ENCODE measurements at regions not wholly inside any gene's neighbourhood (a gene's known extent, or its start where the extent isn't known, plus 50 kb on each side); places are given as distances from the start of the nearest gene placed in this dataset.
"Not testable (repeated sequence)": the region's sequence is repeated elsewhere in the genome, so short reads cannot be mapped to it uniquely, and the experiment has no call there.

DNA sequence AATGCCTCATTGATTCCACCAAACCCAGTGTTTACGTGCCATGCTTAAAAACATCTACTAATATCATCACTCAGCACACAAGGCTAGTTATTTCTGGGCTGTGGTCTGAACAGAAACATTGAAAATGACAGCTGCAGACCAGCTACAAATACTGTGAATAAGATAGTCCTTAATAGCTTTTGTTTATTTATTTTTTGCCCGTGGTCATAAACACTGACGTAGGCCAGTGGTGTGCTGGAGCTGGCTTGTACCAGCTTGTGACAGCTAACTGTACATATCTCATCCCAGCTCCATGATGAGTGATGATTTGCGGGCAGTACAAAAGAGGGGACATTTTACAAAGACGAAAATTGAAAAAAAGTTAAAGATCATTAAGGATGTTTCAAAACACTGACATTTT, 1057.0 kb downstream of the EPHA7 start:
- DNase-seq = no peak

DNA sequence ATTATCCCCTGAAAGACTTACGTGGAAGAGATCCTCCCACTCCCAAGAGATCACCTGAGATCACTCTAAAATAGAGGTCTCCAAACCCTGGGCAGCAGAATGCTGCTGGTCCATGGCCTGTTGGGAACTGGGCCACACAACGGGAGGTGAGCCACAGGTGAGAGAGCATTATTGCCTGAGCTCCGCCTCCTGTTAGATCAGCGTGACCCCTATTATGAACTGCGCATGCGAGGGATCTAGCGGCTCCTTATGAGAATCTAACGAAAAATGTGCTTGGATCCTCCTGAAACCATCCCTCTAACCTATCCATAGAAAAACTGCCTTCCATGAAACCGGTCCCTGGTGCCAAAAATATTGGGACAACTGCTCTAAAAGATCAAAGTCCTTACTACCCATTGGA, 1057.4 kb downstream of the EPHA7 start:
- DNase-seq = no peak

DNA sequence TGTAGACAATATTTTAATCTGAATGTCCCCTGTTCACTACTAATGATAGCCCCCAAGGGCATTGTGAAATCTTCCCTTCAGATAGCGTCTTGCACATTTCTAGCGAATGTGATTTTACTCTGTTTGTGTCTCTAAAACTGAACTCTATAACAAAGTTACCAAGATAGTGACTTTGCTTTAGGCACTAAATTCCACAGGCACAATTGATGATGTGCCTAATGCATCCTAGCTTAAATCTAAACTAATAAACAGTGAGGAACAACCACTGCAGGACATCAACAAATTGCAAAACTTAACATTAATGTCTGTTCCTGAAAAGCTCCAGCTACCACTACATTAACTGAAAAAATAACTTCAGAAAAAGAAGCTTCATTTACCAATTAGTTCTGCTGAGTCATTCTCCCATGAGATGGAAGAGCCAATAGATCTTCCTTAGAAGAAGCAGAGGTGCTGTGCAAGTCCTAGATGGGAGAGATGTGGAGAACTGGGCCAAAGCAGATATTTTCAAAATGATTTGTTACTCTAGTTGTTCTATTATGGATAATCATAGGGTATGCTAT, 1065.0 kb downstream of the EPHA7 start:
- no peak for DNase-seq

DNA sequence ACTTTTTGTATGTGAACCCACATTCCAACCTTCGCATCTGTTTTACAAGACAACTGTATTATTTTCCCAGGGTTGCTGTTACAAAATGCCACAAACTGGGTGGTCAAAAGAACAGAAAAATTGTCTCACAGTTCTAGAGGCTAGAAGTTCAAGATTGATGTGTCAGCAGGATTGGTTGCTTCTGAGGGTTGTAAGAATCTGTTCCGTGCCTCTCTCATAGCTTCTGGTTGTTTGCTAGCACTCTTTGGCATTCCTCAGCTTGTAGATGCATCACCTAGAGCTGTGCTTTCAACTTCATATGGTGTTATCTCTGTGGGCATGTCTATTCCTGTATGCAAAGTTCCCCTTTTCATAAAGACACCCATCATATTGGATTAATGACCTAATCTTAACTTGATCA, 1067.2 kb downstream of the EPHA7 start:
- no peak for DNase-seq

DNA sequence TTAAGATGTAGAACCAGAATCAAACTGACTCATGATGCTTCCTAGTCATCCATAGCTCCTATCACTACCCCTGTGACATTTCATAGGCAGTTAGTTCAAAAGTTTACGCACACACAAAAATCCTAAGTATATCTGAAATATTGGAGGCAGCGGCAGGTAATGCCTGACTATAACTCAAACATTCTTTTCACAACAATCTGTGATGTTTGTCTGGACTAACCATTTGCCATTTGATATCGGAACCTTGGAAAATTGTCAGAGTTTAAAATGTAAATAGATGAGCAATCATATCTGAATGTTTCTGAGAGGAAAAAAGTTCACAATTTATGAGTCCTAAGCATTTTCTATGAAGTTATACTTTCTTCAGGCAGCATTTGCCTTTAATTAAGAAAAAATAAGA, 1078.2 kb downstream of the EPHA7 start:
- DNase-seq = no peak

DNA sequence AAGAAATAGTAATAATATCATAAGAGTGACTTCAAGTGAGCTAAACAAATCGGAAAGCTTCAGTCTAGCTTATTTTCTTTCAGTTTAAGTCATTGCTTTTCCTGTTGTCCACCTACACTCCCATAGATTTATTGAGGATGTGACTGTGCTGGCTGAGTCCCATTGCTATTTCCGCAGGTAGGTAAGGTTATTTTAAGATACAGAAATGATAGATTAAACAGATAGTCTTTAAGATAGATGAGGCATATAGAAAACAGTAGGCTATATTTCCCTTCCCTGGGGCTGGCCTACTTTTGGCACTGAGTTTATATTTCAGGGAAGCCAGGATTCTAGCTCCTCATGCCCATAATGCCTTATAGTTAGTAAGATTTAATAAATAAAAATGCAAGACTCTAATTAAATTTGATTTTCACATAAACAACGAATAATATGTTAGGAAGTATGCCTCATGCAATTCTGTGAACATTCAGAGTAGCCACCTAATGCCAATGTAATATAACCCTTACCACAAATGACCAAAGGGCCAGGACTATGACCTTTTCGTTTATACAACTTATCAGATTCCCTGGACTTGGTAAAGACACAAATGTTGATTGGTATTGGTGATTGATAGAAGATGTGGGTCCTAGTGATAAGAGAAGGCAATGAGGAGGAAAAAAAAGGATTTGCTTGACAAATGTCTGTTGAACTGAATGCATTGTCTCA, 1079.3 kb downstream of the EPHA7 start:
- DNase-seq = no peak

DNA sequence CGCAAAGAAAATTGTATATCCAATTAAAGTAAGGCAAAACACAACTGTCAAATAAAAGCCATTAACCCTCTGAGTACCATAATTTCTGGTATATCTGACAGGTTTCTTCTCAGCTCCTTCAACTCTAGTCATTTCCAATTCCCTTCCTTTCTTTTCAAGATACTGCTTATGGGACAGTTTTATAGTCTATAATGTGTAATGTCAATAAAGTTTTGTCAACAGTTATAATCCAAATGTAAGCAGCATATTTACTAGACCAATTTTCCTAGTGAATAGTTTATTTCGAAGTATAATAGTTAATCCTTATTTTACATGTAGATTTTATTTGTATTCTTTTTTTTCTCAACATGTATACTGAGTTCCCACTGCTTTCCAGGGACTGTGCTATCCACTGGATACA, 1081.8 kb downstream of the EPHA7 start:
- DNase-seq = no peak

DNA sequence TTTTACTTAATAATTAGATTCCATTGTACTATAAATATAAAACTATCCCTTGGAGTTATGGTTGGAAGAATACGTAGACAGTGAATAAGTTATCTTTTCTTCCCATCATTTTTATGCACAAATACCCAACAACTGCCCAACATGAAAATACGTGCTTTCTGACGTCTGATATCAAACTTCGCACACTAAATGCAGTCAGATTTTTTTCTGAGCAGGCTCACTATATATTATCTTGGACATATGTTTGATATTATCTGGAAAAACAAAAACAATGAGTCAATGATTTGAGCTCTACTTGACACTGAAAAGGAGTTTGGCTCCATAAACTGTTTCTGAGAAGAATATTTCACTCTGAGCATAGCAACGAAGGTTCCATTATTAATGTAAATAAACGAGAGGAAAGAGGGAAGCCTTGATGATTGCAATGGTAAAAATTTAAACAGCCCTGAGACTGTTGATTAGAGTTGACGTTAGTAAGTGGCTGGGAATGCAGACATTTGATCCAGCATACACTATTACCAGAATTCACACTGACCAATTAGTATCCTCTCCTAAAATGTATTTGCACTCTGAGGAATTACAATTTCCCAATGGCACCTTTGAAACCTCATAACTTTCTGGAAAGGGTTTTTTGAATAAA, 1090.0 kb downstream of the EPHA7 start:
- DNase-seq = no peak

DNA sequence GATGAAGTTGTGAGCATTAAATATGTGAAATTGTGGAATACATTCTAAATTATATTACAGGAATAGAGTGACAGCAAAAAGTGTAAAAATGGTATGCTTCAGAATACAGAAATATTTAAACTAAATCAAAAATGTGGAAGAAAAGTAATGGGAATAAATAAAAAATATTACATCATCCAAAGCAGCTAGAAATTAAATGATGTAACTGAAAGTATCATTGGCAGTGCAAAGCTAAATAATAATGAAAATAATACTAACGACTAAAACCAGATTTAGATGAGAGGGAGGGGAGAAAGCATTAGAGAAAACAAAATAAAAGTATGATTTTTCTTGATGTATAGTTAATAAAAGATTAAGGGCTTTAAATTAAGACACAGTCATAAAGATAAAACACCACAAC, 1104.0 kb downstream of the EPHA7 start:
- DNase-seq = no peak

DNA sequence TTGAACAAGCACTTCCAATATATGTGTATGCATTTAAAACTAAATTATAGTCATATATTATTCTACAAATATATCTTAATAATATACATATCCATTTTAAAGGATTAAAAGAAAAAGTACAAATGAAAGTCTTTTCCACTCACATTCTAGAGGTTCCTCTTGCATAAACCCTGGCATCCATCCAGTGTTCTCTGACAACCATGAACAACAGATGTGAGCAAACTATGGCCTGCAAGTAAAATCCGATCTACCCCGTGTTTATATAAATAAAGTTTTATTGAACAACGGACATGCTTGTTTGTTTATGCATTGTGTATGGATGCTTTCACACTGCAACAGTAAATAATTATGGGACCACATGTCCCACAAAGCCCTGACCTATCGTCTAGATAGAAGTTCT, 1122.3 kb downstream of the EPHA7 start:
- DNase-seq = no peak

DNA sequence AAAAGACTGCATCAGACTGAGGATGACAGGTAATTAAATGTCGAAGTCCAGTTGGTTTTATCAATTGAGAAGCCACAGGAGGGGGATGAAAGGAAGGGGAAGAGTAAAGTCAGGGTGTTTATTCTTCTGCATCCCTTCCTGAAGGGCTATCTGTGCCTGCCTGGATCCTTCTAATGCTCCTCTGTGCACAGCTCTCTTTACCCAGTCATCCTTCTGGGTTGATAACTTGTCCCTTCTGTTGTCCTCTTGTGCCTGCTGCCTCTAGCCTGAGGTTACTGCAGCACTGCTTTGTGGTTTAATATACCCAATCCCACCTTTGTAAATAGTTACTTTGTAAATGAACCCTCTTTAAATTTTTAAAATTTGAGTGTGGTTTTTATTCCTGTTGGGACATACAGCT, 1127.3 kb downstream of the EPHA7 start:
- no peak for DNase-seq

DNA sequence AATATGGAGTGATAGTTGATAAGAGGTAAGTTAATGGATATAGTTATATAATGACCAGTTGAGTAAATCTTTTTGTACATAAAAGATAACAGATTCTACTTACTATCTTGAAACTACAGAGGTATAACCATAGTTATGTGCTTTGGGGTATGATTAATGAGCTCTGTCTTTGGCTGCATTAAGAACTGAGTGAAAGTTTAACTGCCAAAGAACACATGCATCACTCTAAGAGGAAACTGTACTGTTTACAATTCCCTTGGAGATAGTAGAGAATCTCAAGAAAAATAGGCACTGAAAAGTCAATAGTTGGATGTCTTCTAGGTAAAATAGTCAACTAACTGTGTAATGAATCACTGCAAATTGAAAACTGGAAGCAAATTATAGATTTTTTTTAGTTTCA, 1129.5 kb downstream of the EPHA7 start:
- no peak for DNase-seq

DNA sequence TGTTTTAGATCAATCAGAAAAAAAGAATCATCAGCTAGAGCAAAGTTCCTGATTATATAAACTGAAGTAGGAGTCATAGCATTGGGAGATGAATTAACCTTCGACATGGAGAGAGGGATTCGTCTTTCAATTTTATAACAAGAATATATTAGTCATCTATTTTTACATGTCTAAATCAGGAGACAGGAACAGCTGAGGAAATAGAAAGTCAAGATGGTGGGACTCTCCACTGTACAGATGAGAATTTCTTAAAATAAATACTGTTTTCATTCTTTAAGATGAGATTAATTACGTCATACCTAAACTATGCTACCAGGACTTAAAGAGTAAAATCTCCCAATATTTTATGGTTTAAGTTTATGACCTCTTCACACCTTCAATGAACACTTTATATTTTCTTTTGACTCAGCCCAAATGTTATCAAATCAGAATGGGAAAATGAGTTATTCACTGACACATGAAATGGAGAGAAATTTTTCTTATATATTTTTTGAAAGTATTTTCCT, 1137.7 kb downstream of the EPHA7 start:
- DNase-seq = no peak

DNA sequence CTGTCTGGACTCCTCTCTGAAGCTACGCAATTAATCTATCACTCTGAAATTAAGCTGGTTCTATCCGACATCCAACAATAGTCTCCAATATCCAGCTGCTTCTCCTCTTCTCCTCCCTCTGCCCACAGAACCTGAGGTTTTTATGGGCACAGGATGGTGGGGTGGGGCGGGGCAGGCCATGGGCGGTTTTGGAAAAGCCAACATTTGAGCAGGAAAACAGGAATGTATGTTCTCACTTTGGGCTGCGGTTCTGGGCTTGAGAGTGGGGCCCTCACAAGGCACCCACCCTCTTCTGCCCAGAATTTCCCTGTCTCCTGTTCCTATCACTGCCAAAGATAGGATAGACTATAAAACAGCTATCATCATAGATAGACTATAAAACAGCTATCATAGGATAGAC, 1144.2 kb downstream of the EPHA7 start:
- no peak for DNase-seq

DNA sequence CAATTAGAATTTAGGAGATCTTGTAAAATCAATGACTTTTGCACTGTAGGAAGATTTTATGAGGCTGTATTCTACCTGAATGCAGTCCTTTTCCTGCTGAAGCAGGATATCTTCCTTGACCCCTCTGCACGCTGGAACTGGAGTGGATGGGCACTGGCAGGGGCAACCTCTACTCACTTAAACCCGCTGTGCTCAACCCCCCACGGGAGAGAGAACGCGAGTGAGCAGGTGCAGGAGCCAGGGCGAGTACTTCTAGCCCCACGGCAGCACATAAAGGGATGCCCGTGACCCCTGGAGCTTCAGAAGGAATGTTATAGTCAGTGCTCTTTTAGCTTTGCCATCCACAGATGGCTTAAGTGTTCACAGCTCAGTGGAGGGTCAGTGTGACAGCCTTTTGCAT, 1144.8 kb downstream of the EPHA7 start:
- DNase-seq = no peak

DNA sequence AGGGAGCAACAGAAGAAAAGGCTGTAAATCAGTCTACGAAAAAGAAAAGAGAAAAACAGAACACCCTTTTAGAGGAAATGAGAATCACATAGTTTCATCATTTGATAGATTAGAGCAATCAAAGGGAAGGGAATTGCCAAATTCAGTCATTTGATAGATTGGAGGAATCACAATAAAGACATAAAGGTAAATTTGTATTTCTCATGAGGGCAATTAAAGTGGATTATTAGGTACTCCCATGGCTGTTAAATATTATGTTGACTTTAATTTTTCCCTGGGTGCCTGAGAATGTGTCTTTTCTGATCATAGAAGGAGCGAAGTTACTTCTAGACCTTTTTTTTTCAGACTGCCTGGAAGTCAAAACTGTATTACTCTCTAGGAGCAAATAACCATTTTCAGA, 1145.7 kb downstream of the EPHA7 start:
- DNase-seq = no peak

DNA sequence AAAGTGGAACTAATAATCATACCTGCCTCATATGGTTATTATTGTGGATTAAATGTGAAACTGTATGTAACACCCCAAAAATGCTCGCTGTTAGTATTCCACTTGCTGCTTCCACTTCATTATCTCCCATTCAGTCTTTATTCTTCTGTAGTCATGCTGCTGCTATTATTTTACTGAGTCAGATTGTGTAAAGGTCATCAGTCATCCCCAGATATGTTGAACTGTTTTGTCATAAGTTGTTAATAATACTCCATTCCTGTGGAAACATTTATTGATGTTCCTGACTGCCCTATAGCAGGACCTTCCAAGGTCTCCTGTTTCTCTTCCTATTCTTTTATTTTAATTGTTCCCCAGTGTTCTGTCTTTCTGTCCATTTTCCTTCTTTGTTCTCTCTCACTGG, 1148.3 kb downstream of the EPHA7 start:
- no peak for DNase-seq

DNA sequence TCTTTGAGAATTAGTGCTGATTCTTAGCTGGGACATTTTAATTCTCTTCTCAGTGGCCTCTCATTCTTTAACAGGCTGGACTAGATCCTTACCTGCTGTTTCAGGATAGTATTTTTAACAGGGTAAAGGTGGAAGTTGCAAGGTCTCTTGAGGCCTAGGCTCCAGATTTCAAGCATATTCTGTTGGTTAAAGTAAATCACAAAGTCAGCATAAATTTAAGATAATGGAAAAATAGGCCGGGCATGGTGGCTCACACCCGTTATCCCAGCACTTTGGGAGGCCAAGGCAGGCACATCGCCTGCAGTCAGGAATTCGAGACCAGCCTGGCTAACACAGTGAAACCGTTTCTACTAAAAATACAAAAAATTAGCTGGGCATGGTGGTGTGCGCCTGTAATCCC, 1149.0 kb downstream of the EPHA7 start:
- DNase-seq = no peak

DNA sequence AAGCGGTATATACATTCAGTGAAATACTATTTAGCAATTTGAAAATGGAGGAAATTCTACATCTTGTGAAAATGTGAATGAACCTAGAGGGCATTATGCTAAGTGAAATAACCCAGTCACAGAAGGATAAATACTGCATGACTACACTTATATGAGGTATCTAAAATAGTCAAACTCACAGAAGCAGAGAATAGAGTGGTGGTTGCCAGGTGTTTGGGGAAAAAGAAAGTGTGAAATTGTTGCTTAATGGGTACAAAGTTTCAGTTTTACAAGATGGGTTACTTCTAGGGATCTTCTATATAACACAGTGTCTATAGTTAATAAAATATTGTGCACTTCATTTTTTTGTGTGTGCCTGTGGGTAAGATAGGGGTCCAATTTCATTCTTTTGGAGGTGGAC, 1152.0 kb downstream of the EPHA7 start:
- no peak for DNase-seq

DNA sequence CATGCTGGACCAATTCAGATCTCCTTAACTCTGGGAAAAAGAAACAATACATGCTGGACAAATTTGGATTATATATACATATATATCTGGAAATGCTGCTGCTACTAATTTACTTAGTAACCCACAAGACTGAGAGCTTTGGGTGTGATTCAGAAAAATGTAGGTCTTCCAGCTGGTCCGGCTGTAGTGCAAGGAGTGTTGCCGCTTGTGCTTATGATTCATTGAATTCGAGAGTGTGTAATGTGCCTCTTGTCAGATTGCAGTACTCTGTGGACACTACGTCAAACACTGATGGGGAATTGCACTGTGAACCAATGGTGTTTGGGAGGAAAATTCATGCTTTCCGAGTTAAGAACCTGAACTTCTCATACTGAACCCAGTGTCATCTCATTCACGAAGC, 1155.5 kb downstream of the EPHA7 start:
- no peak for DNase-seq

DNA sequence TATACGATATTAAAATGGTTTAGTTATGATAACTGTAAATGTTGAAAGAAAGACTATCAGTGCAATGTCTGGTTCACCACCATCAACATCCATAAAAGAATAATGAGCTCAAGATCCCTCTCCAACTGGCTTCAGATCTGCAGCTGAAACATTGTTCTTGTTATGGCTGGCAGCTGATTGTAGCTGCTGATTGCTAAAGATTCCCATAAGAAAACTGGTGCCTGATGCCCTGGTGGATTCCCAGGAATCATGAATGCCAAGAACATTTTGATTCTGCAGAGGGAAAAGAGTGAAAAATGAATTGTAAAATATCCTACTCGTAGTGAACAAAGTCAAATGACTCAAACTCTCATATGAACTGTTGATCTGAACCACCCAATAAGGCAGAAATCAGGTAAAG, 1160.2 kb downstream of the EPHA7 start:
- no peak for DNase-seq

DNA sequence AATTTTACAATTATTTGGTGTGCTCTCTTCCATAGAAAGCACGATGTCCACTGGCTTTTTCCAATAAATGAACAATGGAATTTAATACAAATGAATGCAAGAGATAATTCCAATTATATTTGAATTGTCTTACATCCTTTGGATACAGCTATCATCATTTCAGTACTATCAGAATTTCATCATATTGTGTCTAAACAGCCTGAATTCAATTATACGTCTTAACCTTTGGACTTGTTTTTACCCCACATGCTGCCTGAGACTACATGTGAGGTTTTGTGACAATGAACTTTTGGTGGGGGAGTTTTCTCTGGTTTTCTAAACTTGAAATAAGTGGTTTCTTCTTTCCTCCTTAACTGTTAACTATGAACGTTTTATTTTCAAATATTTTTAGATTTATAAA, 1176.0 kb downstream of the EPHA7 start:
- DNase-seq = no peak

DNA sequence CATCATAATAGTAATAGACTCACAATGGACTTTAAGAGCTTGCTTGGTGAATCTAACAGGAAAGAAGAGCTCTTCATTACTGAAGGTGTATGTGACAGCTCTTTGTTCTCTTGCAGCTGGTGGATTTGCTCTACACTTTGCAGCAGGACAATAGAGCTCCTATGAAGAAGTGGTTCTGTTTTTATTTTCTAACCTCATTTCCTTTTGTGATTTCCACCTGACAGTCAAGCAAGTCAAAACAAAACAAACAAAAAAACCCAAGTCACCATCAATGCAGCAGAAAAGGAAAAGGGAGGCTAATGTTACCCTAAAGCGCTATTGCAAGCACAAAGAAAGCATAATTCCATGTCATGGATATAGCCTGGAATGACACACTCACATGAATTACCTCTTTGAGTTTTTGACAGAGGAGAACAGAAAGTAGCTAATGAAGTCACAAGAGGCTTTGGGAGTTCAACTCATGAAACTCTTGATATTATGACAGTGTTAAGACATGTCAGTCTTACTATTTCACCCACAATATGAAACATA, 1188.1 kb downstream of the EPHA7 start:
- DNase-seq = no peak

DNA sequence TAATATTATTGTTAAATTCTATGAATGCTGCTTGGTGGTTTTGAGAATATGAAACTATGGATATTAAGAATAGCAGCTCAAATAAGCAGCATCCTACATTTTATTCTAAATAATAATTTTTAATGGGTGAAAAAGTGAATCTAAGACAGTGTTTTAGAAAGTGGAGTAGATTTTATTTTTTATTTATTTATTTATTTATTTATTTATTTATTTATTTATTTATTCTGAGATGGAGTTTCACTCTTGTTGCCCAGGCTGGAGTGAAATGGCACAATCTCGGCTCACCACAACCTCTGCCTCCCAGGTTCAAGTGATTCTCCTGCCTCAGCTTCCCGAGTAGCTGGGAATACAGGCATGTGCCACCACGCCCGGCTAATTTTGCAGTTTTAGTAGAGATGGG, 1199.4 kb downstream of the EPHA7 start:
- not testable (repeated sequence) for DNase-seq

Measured in left hindlimb (tissue), 1 donor.